ENCODE measurements at regions not wholly inside any gene's neighbourhood (a gene's known extent, or its start where the extent isn't known, plus 50 kb on each side); places are given as distances from the start of the nearest gene placed in this dataset.

- H2BK12ac ChIP-seq (ENCODE audit: insufficient read length, low read depth, low read length), result no peak overlapping the region
- no peak overlapping the region for H3K23ac ChIP-seq (ENCODE audit: insufficient read length, low read depth, low read length)
- H3K9me3 ChIP-seq (ENCODE audit: control insufficient read depth, low read depth, low read length), result no peaks in the 10 kb centered on the region
- no peaks in the 10 kb centered on the region for H3K79me2 ChIP-seq (ENCODE audit: insufficient read depth, low read length)
- no peaks in the 10 kb centered on the region for H3K23me2 ChIP-seq (ENCODE audit: insufficient read length, low read depth, low read length, poor library complexity, severe bottlenecking)
- H3K18ac ChIP-seq (ENCODE audit: insufficient read length, low read depth, low read length), result no peak overlapping the region
- no peak overlapping the region for H3K4ac ChIP-seq (ENCODE audit: low read depth, low read length)
- H2BK5ac ChIP-seq (ENCODE audit: insufficient read length, low read length), result no peak overlapping the region
- no peak overlapping the region for H3K4me2 ChIP-seq (ENCODE audit: insufficient read depth, insufficient read length, low read length)
- H4K20me1 ChIP-seq (ENCODE audit: control insufficient read depth, insufficient read depth, insufficient read length), result no peaks in the 10 kb centered on the region
- TF ChIP-seq, protein P1, sequence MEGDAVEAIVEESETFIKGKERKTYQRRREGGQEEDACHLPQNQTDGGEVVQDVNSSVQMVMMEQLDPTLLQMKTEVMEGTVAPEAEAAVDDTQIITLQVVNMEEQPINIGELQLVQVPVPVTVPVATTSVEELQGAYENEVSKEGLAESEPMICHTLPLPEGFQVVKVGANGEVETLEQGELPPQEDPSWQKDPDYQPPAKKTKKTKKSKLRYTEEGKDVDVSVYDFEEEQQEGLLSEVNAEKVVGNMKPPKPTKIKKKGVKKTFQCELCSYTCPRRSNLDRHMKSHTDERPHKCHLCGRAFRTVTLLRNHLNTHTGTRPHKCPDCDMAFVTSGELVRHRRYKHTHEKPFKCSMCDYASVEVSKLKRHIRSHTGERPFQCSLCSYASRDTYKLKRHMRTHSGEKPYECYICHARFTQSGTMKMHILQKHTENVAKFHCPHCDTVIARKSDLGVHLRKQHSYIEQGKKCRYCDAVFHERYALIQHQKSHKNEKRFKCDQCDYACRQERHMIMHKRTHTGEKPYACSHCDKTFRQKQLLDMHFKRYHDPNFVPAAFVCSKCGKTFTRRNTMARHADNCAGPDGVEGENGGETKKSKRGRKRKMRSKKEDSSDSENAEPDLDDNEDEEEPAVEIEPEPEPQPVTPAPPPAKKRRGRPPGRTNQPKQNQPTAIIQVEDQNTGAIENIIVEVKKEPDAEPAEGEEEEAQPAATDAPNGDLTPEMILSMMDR (conservative IDR thresholded peaks at IDR 0.05), result no peak
- H3K4me1 Mint-ChIP-seq, result peaks cover 11 to 20% of the 10 kb centered on the region in 2 experiments; a peak in 3 of 4 replicates
- H3K14ac ChIP-seq (ENCODE audit: insufficient read depth, low read length), result no peak overlapping the region
- no peak for DNase-seq
- no peaks in the 10 kb centered on the region for H3K27me3 ChIP-seq (ENCODE audit: insufficient read depth, low read length)
- H3K9ac ChIP-seq (ENCODE audit: extremely low read depth, insufficient read length, low read length), result no peak overlapping the region
- no peak overlapping the region for H4K91ac ChIP-seq (ENCODE audit: insufficient read length, low read depth, low read length)
- no peak overlapping the region for H3K56ac ChIP-seq (ENCODE audit: insufficient read length, low read depth, low read length)
- no peak overlapping the region for H2BK20ac ChIP-seq (ENCODE audit: low read depth, low read length, poor library complexity, severe bottlenecking)
- no peak overlapping the region for H3T11ph ChIP-seq (ENCODE audit: low read length)
- H4K8ac ChIP-seq (replicated peaks; ENCODE audit: insufficient read length, low read depth, low read length), result no peak overlapping the region
- H4K5ac ChIP-seq (ENCODE audit: insufficient read length, low read depth, low read length), result no peak overlapping the region
- H2AK5ac ChIP-seq (ENCODE audit: insufficient read length, low read length), result no peak overlapping the region
- no peaks in the 10 kb centered on the region for H3K79me1 ChIP-seq (ENCODE audit: insufficient read depth, low read depth, low read length, poor library complexity, severe bottlenecking)
- no peak overlapping the region for H3K27ac ChIP-seq (ENCODE audit: insufficient read length, low read depth, low read length)
- H2BK120ac ChIP-seq (ENCODE audit: low read depth, low read length, poor library complexity, severe bottlenecking), result no peak overlapping the region
- H3K27ac Mint-ChIP-seq, result no peak overlapping the region; a peak in 1 of 7 replicates
- peaks cover 6% of the 10 kb centered on the region for H3K27me3 Mint-ChIP-seq (ENCODE audit: low read depth)
- no peak overlapping the region for H2AFZ ChIP-seq (ENCODE audit: low read length)
- H2BK15ac ChIP-seq (ENCODE audit: low read depth, low read length), result no peak overlapping the region
- no peak overlapping the region for H3K4me3 Mint-ChIP-seq
- H3K9me3 Mint-ChIP-seq, result peaks cover 9 to 17% of the 10 kb centered on the region in 2 experiments; a peak in 4 of 5 replicates
- peaks cover 2% of the 10 kb centered on the region; the same call in 1 of the 2 replicates for H3K4me1 ChIP-seq (ENCODE audit: insufficient read depth, low read length)
- peaks cover 2 to 18% (median 7%) of the 10 kb centered on the region in 3 experiments; a peak in 6 of 7 replicates for H3K36me3 Mint-ChIP-seq (ENCODE audit: insufficient read depth in 1 of 3, low read depth in 3 of 3)
- WGBS (ENCODE audit: extremely low coverage, insufficient read length, low lambda C conversion rate), result no CpG with 5 or more reads among the region's 5 CpGs
Measured at GRCh38 chr2:234249873-234250272, 199.4 kb downstream of the SPP2 start.

Data from H9 (cell line).